Activated CD4-positive, alpha-beta T cell treated with anti-CD3 and anti-CD28 coated beads, Interleukin-2, amount 50 U/mL, for 48 hours (primary cell): ENCODE measurements at regions not wholly inside any gene's neighbourhood (a gene's known extent, or its start where the extent isn't known, plus 50 kb on each side); places are given as distances from the start of the nearest gene placed in this dataset.

Experiments
- DNase-seq, 2 experiments: peaks; one replicate each; pipeline ENCODE4 v3.0.0-alpha.2; 2020

GRCh38 chr11:26053966-26054365, 278.0 kb upstream of the ANO3 start:
- no peak for DNase-seq

DNA sequence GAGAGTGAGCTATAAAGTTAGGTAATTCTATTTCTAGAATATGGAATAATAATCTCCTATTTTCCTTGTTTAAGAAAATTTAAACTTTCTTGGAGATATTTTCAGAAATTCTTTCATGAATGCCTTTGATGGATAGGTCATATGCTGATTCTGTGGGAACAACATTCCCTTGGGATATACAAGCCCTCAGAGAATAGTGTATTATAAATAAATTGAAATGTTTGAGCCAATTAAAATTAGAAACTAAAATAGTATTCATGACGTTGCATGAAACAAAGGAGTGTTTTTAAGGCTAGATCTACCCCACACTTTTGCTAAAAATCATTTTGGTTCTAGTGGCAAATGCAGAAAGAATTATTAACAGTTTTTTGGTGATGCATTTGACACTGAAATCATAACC, 269.3 kb upstream of the ANO3 start:
- no peak for DNase-seq

- no peak for DNase-seq
These were observed 268.0 kb upstream of the ANO3 start for GRCh38 chr11:26063915-26064314.

DNA sequence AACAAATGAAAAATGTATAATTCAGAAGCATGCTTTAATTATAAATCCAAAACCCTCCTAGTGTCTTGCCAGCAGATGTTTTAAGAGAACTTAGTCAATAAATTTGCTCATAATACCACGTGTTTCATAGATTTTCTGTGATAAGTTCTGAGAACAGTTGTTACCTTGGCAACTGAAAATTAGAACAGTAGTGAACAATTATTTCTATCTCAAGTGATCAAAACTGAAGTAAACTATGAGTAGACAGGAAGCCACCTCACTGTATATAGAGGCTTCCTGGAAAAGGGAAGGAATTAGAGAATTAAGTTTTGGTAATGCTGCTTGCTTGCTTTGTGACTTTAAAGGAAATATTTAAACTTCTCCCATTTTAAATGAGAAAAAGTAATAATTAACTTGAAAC, 266.0 kb upstream of the ANO3 start:
- DNase-seq: no peak

DNA sequence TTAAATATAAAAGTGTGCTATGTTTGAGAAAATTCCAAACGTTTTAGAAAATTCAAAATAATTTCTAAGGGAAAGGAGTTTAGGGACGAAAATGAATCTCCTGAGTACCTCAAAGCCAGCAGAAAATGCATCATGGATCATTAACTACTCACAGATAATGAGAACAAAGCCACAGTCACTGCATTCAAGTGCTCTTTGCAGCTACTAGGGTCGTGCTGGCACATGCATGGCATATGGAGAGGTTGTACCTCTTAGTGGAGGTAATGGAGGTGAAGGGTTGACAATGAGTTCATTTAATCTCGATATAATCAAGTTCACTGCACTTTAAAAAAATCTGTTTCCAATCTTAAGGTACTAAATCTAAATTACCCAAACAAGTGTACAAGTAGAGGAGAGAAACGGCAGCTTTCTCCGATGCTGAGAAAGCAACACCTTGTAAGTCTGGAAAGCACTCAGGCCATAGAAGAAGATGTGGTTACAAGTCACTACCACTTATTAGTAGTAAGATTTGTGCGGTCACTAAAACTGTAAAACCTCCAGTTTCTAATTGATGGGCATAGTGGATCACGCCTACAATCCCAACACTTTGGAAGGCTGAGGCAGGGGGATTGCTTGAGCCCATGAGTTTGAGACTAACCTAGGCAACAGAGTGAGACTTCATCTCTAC, 261.1 kb upstream of the ANO3 start:
- DNase-seq: no peak

GRCh38 chr11:26072614-26073153, 259.2 kb upstream of the ANO3 start:
- DNase-seq: no peak

GRCh38 chr11:26073646-26074045, 258.3 kb upstream of the ANO3 start:
- no peak for DNase-seq

DNA sequence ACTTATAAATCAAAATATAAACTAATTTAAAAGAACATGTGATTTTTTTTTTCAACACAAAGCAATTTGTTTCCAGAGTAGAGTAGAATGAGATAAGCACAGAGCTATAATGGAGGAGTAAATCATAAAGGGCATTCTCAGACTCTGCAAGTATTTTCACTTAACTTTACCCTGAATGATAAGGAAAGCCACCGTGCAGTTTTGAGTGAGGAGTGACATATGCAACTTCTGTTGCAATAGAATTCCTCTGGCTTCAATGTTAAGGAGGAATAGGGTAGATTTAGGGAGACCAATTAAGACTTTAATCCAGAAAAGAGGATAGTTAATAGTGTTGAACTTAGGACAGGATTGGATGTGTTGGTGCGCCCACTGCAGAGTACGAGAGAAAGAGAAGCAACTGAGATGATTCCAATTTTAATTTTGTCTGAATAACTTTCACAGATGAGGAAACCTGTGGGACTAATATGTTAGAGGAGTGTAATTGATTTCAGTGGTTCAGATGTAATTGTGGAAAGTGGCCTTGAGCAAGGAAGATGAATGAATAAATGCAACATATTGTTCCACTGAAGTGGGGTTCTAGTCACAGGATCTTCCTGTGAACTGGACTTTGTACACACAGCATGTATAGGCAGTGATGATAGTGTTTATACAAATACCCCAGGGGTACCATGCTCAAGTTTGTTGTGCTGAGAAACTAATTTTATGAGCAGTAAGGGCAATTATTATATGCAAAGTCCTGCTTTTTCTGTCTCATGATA, 255.5 kb upstream of the ANO3 start:
- no peak for DNase-seq

DNA sequence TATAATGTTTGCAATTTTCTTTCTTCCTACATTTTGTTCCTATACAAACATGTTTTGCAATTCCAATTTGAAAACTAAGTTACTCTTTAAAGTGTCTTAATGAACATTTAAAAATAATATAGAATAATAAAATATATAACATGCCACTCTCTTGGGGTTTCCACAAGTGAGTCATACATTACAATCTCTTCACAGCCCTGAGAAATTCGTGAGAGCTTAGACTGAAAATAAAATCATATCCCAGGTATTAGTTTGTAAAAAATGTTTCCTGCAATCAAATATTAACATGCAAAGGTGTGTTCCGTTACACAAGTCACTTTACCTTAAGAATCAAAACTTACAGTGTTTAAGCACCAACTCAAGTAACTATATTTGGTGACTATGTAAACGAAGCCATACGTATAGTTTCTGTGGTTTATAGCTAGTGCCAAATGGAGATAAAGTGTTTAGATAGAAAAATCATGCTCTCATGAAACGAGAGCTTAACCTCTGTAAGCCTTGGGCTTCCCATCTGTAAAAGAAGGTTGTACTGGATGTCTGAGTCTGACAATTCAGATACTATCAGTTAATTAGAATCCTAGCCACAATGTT, 253.6 kb upstream of the ANO3 start:
- DNase-seq: no peak

GRCh38 chr11:26084313-26084712, 247.6 kb upstream of the ANO3 start:
- no peak for DNase-seq

DNA sequence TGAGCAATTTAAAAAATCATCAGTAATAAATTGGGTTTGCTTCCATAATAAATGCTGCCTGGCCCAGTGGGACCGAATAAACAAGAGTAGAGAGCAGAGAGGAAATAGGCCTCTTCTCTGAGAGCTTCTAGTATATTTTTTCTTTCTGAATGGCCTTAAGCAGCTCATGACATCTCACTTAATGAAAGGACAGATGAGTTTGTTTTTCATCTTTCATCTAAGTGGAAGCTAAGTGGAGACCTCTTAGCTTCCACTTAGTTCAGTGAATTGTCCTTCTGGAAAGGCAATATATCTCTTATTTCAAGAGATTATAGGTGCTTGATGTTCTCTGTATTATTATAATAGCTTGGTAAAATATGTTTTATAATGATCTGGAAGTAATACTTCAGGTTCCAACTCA, 245.9 kb upstream of the ANO3 start:
- DNase-seq: no peak

DNA sequence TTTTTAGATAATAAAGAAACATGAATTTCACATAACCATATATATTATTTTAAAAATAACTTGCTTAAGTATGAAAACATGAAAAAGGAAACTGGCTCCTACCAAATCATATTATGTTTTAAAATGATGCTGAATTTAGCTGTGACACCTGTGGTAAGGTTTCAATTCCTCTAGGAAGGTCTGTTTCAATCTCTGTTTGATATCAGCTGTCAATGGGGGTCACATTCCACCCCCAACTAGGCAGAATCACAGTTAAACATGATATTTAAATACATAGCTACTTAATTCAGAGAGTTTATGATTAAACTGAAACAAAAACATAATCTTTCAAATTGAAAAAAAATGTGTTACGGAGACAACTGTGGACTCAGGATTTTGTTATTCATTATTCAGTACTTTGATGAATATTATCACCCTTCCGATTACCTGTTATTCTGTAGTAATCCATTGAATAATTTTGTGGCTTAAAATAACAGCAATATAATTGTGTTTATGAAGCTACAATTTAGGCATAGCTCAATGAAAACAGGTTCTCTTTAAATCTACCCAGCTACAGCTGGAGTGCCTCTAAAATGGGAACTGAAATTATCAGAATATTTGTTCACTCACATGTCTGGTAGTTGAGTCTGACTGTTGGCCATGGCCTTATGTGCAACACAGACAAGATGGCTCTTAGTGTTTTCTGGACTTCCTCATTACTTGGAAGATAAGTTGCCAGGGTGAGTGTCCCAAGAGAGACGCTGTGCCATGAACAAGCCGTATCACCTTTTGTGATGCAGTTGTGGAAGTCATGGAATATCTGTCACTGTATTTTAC, 244.6 kb upstream of the ANO3 start:
- DNase-seq: no peak

GRCh38 chr11:26088391-26088790, 243.5 kb upstream of the ANO3 start:
- no peak for DNase-seq

GRCh38 chr11:26090651-26091050, 241.3 kb upstream of the ANO3 start:
- DNase-seq: no peak

DNA sequence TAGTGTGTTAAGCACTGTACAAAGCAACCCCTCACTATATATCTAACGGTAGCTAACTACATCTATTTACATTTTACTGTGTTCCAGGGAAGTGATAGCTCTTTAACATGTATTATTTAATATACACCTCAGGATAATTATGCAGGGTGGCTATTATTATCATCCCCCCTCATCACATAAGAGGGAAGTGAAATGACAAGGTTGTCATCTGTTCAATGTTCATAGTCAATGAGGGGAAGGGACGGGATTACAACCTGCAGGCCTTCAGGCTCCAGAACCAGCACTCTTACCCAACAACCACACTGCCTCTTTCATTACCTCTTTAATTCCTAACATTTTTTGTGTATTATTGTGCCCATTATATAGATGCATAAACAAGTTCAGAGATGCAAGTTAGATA, 238.7 kb upstream of the ANO3 start:
- DNase-seq: no peak

DNA sequence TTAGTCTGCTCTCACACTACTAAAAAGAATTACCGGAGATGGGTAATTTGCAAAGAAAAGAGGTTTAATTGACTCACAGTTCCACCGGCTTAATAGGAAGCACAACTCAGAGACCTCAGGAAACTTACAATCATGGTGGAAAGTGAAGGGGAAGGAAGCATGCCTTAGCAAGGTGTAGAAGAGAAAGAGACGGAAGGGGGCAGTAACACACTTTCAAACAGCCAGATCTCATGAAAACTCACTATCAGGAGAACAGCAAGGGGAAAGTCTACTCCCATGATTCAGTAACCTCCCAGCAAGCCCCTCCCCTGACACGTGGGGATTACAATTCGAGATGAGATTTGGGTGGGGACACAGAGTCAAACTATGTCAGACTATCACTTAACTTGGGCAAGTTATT, 236.6 kb upstream of the ANO3 start:
- no peak for DNase-seq

- no peak for DNase-seq
These were observed 235.5 kb upstream of the ANO3 start for GRCh38 chr11:26096451-26096850.

DNA sequence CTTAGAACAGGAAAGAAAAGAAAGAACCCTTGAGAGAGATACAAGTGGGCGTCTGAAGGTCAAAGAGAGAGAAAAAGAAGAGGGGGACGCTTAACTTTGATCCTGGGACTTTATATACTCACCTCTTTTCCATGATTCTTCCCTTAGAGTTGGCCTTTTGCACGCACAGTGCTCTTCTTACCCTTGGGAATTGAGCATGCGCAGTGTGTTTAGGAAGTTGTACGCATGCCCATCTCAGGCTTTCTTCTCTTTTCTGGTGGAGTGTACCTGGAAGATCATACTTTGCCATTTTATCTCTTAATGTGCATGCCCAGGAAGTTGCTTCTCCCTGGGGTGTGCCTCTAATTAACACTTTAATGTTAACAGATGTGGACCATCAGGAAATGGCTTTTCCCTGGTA, 229.6 kb upstream of the ANO3 start:
- no peak for DNase-seq

- DNase-seq: no peak
These were observed 226.0 kb upstream of the ANO3 start for GRCh38 chr11:26105762-26106423.

DNA sequence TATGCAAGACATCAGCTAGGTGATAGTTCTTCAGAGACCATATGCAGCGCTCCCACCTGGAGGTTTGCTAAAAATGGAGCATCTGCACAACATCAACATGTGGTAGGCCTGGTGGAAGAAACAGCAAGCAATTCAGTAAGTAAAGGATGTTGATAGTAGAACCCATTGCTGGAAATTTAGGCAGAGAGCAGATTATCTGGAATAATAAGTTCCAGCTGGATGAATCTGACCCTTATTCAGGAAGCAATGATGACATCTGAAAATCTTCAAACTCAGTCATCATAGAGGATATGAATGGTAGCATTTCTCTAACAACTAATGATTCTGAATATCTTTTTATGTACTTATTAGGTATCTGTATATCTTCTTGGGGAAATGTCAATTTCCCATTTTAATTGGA, 225.2 kb upstream of the ANO3 start:
- no peak for DNase-seq

DNA sequence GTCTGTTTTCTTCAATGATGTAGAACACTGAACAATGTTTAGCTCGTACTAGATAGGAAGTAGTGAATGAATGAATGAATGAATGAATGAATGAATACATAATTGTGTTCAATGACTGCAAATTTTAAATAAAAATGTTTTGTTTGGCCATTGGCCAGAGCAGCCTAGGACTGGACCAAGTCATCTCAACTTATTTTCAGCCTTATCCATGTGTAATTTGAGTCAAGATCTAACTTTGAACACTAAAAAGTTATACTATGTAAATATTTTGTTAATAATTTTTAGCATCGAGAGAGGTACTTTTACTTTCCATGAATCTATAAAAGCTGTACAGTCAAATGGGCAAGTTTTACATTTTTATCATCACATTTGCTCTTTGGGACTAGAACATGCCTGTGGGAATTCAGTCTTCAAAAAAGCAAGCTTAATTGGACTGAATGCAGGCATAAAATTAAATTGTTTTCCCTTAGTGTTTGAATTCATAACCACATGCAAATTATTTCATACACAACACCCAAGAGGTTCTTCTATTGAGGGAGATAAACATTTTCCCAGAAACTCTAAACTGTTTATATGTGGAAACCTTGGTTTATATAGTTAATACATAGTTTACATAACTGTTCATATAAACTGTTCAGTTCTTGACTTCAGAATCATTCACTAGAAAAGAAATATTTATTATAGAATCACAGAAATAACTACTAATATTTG, 222.1 kb upstream of the ANO3 start:
- DNase-seq: no peak

- DNase-seq: no peak
These were observed 219.7 kb upstream of the ANO3 start for GRCh38 chr11:26112264-26112663.
